ENCODE measurements at regions not wholly inside any gene's neighbourhood (a gene's known extent, or its start where the extent isn't known, plus 50 kb on each side); places are given as distances from the start of the nearest gene placed in this dataset.

DNA sequence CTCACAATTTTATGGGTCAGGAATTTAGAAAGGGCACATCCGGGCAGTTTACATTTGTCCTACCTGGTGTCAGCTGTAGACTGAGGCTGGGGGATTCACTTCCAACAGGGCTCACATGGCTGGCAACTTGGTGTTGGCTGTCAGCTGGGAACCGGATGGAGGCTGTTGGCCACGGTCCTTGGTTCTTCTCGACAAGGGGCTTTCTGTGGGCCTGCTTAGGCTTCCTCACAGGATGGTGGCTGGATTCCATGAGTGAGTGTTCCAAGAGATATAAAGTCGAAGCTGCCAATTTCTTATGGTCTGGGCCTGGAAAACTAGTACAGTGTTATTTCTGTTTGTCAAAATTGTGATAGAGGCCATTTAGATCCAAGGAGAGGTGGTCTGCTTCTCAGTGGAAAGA, 127.9 kb downstream of the PTCSC3 start:
- DNase-seq (ENCODE audit: low read depth), result no peak
- H3K4me3 ChIP-seq (ENCODE audit: low read depth, low read length), result no peak overlapping the region

DNA sequence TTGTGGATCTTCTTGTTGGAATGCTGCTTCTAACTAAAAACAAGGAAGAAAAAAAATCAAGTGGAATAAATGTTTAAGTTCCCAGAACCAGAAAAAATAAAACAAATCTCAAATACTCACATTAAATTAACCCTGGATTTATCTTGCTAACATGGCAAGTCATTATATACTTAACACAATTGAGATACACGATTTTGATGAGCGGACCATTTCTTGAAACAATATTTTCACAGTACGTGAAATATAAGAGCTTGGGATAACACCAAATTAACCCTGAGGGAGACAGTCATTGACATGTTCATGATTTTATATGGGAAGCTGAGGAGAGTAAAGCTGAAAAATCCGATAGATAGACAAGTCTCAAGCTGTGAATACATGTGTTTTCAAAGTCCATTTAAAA, 128.6 kb downstream of the PTCSC3 start:
- no peak for DNase-seq (ENCODE audit: low read depth)

DNA sequence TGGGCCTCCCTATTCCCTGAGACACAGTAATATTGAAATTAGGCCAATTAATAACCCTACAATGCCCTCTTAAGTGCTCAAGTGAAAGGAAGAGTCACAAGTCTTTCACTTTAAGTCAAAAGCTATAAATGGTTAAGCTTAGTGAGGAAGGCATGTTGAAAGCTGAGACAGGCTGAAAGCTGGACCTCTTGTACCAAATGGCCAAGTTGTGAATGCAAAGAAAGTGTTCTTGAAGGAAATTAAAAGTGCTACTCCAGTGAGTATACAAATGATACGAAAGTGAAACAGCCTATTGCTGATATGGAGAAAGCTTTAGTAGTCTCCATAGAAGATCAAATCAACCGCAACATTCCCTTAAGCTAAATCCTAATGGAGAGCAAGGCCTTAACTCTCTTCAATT, 140.8 kb downstream of the PTCSC3 start:
- H3K4me3 ChIP-seq (ENCODE audit: low read depth, low read length), result no peak overlapping the region
- DNase-seq (ENCODE audit: low read depth), result no peak

More for the DNA sequence above, 128.6 kb downstream of the PTCSC3 start:
- no peak overlapping the region for H3K4me3 ChIP-seq (ENCODE audit: low read depth, low read length)

DNA sequence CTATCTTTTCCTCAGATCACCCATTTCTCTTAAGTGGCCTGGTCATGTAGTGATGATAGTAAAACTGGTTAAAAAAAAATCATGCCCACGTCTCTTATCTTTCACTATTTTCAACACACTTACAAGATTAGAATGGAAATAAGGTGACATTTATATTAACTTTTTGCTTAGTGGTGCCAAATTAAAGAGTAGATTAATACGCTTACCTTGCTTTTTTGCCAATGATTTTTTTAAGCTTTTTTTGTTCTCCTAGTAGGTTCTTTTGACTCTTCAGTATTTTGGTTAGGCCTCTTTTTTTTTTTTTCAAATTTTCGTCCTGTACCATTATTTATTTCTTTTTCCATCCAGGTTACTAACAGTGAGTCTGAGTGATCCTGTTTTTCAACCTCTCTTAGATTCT, 147.9 kb downstream of the PTCSC3 start:
- no peak for DNase-seq (ENCODE audit: low read depth)

DNA sequence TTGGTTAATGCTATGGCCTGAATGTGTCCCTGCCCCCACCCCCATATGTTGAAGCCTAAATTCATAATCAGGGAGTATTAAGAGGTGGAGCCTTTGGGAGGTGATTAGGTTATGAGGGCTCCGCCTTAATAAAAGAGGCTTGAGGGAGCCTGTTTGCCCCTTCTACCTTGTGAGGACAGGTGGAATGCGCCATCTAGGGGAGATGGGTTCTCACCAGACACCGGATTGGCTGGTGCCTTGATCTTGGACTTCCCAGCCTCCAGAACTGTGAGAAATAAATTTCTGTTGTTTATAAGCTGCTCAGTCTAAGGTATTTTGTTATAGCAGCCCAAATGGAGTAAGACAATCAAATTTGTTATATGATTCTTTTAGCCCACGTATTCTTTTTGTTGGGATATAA, 148.3 kb downstream of the PTCSC3 start:
- no peak for DNase-seq (ENCODE audit: low read depth)
- H3K4me3 ChIP-seq (ENCODE audit: low read depth, low read length), result no peak overlapping the region

More for the DNA sequence above, 147.9 kb downstream of the PTCSC3 start:
- H3K4me3 ChIP-seq (ENCODE audit: low read depth, low read length), result no peak overlapping the region

DNA sequence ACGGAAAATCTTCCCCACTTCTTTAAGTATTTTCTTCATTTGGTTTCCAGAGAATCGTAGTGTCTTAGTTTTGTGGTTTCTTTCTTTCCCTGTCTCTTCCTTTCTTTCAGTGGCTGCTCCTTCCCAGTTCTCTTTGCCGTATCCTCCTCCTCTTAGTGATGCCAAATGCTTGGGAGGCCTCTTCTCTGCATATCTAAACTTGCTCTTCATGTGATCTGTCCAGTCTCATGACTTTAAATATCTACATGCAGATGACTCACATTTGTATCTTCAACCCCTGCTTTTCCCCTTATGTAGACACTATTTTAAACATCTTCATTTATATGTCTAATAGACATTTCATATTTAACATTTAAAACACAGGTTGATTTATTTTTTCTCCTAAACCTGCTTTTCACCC, 149.2 kb downstream of the PTCSC3 start:
- DNase-seq (ENCODE audit: low read depth), result no peak
- H3K4me3 ChIP-seq (ENCODE audit: low read depth, low read length), result no peak overlapping the region

DNA sequence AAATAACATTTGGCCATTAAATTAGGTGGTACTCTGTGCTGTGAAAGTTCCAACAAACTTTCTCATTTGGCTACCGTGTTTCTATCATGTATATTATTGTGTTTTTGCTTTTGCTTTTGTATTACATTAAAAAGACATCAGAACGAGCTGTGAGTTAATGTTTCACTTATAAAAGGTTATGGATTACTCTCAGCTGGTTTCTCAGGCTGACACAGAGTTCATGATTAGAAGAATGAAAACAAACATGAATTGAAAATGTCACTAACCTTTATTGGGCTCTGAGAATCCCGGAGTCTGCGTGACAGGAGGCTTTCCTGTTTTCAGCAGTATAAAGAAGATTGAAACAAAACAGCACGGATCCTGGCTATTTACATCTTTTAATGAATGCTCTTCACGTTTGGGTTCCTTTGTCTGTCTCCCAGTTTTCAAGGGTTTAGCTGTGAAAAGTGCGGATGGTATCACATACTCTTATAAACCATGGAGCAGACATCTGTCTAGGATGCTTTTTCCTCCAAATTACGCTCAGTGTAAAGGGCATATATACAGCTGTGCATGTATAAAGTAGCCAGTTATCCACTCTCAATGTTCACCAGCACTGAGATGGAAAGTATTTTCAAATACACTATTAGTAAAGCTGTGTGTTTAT, 153.6 kb downstream of the PTCSC3 start:
- no peak for DNase-seq (ENCODE audit: low read depth)
- no peak overlapping the region for H3K4me3 ChIP-seq (ENCODE audit: low read depth, low read length)

DNA sequence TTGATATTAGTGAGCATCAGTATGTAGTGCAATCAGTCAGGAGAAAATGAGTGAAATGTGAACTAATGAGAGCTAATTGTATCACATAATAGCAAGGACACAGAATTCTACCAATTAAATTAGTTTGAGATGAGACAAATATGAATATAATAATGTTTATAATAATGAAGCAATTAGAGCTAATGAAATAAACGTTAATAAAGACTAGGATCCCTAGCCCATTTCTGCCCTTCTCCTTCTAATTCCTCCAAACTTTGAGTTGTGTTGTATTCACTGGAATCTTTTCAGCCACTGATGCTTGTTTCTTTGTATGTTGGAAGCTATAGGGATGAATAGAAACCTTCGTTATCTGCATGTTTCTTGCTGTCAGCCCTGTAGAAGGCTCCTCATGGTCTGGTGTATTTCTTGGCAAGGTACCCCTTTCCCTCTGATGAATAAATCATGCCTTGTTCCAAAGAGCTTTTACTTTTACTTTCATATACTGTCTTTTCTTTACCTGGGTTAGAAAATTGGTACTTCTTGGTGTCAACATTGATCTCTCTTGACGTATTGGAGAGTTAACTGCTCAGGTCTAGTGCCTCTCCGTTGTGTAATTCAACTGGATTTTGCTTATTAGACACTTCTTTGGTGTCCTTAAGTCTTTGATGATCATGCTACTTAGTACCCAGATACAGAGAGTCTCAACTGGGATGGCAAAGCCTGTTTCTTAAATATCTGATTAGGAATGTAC, 154.8 kb downstream of the PTCSC3 start:
- DNase-seq (ENCODE audit: low read depth), result no peak

DNA sequence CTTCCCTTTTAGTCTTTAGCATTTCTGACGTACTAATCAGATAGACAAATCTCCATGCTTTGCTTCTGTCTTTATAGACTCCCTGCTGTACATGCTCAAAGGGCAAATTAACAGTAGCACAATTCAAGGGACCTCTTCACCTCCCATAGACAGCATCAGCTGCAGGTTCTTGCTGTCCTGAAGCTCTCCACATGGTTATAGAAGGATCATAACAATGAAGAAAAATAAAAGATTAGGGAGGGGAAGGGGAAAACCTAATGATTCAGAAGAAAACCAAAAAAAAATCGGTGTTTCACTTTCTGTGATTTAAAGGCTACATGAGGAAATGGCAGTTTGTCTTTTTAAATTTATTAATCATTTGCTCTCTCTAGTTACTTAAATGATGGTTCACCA, 155.5 kb downstream of the PTCSC3 start:
- no peak for DNase-seq (ENCODE audit: low read depth)
- H3K4me3 ChIP-seq (ENCODE audit: low read depth, low read length), result no peak overlapping the region

More for the DNA sequence above, 154.8 kb downstream of the PTCSC3 start:
- H3K4me3 ChIP-seq (ENCODE audit: low read depth, low read length), result no peak overlapping the region

DNA sequence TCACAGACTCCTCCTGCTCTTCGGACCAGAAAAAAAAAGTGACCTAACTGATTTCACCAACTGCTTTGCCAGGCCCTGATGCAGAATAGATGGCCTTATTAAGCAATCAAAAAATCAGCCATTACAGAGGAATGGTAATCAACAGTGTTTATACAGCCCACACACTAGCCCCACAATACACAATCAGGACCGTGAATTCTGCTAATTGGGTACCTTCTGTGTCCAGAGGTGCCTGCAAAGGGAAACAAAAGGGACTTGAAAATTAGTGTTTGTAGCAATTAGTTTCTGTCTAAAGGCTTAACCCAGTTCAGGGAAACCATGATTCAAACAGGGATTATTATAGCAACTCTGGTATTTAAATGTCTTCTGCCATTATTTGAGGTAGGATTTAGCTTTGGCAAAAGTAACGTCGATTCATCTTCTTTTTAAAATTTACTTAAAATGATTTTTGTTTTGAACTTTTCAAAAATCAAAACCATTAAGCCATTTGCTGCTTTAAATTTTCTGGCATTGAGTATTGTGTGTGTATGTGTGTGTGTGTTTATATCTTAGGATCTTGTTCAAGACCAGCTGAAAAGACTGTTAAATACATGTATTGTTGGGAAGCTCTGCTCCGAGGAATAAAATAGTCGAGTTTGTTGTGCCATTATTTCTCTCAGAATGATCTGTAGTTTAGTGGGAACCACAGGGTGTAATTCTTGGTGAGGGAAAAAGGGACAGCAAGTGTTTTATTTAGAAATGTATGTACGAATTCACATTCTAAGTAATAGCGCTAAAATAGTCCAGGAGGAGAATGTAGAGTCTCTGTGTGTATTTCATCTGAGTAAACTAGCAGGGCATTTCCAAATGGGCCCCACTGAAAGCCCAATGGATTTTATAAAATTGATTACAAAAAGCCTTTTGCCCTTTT, 156.1 kb downstream of the PTCSC3 start:
- DNase-seq (ENCODE audit: low read depth), result no peak
- H3K4me3 ChIP-seq (ENCODE audit: low read depth, low read length), result no peak overlapping the region

DNA sequence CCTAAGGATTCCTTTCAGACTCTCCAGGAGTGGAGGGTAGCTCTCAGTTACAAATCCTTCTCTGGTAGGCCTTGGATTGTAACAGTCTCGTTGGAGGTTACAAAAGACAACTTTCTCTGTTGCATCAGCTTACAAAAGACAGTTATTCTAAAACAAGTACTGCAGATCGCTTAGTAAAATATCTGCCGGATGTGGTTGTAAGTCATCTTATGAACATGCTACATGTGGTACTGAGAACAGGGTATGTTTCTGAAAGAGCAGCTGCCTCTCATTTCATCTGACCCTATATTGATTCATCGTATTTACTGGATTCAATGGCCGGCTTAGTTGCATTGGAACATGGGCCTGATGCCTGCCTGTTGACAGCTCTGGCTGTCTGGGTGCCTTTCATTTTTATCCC, 157.4 kb downstream of the PTCSC3 start:
- no peak for DNase-seq (ENCODE audit: low read depth)
- H3K4me3 ChIP-seq (ENCODE audit: low read depth, low read length), result no peak overlapping the region

DNA sequence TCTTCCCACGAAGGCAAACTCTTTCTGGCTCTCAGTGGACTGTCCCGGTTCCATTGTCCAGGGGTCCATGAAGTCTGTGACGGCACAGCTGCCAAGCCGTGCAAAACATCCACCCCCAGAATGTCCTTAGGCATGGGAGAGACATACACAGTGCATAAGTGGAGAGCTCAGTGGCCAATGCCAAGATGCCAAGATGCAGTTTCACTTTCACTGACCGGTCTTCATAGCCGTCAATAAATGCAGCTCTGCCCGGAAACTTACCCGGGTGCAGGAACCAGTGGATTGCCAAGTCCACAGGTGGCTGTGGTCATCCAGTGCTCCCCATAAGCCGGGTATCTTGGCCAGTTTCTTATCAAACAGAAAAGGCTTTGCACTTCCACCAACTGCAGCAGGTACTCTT, 162.3 kb downstream of the PTCSC3 start:
- no peak for DNase-seq (ENCODE audit: low read depth)
- H3K4me3 ChIP-seq (ENCODE audit: low read depth, low read length), result no peak overlapping the region

DNA sequence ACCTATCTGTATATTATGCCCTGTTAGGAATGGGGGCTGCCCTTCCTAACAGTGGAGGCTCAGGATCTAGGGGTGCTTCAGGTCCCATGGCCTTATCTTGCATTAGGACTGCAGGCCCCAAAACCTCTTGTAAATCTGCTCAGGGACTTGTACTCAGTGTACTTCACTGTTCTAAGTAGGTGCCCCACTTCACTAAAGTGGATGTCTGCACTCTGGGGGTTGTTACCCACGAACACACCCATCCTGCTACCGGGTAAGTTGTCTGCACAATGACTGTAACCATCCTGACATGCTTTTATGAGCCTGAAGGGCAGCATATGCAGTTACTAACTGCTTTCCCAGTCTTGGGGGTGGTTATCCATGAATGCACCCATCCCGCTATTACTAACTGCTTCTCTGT, 163.0 kb downstream of the PTCSC3 start:
- no peak for DNase-seq (ENCODE audit: low read depth)

DNA sequence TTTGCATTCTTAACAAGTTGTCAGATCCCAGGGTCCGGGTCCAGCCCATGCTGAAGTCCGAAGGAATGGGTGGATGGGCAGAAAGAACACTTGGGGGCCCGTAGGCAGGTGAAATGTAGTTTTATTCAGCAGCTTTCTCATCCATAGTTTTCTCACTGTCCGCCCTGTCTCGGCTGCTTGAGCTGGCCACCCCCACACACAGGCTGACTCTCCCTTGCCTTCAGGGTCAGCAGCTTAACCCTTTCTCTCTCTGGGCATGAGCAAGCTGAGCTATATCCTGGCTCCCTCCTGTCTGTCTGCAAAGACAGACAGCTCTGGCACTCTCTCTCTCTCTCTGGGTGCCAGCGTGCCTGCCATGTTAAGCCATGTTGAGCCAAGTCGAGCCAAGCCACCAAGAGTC, 163.9 kb downstream of the PTCSC3 start:
- H3K4me3 ChIP-seq (ENCODE audit: low read depth, low read length), result no peak overlapping the region
- no peak for DNase-seq (ENCODE audit: low read depth)

More for the DNA sequence above, 163.0 kb downstream of the PTCSC3 start:
- no peak overlapping the region for H3K4me3 ChIP-seq (ENCODE audit: low read depth, low read length)

DNA sequence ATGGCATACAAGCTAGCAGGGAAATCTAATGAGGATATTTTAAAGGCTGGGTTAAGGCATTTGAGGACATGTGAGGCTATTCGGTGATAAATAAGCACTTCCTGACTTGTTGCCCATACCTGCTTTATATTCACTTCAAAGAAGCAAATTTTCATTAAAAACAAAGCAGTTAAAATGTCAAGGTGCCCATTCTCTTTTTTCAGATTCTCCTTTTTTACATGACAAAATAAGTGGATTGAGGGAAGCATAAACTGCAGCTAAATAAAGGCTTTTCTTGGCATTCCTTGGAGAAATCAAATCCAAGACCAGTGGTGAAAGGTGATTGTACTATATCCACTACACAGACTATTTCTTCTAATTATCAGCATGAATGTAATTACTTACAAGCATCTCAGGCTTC, 166.9 kb downstream of the PTCSC3 start:
- no peak overlapping the region for H3K4me3 ChIP-seq (ENCODE audit: low read depth, low read length)
- DNase-seq (ENCODE audit: low read depth), result no peak

DNA sequence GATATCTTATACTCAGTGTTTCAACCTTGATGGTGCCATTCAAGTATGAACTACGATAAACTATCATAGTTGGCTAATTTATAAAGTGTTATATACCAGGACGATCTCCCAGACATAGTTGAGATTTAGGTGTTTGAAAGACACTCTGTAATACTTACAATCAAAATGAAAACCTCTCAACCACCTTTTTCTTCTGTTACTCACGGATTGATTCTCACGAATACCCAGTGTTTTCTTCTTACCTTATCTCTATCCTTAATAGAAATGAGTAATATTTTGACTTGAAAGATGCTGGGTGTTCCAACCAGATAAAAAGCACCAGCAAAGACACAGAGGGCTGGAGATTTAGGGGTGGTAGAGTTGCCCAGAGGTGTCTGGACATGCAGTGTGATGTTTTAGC, 169.9 kb downstream of the PTCSC3 start:
- DNase-seq (ENCODE audit: low read depth), result no peak
- no peak overlapping the region for H3K4me3 ChIP-seq (ENCODE audit: low read depth, low read length)

DNA sequence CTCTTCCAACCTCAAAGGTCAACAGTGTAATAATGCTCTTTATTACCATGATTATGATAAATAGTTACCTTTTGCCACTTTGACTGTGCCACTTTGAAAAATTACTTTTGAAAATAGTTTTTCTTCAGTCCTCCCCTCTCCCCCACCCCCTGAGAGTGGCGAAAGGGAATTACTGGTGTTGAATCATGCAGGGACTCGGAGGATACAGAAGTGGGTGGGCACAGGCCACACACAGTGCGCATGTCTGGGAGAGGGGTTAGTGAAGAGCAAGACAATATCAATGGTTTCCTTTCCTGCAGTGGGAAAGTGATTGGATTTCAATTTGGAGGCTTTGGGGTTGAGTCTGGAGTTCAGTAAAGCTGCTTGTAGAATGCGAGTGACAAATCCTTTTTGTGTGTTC, 170.9 kb downstream of the PTCSC3 start:
- DNase-seq (ENCODE audit: low read depth), result no peak
- no peak overlapping the region for H3K4me3 ChIP-seq (ENCODE audit: low read depth, low read length)

DNA sequence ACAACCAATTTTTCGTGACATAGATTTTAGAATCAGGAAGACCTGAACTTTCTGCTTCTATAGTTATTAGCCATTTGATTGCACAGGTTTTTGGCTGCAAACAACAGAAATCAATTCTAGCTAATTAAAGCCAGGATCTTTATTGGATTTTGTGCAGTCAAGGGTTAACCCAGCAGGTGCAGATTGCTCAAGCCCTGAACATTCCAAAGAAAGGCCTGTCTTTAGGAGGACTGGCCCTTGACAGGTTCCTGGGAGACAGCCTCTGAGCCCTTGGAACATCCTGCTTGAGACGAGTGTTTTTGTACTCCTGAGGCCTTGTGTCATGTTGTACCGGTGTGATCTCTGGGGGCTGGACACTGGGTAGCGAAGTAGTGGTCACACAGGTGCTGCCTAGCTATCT, 174.6 kb downstream of the PTCSC3 start:
- no peak for DNase-seq (ENCODE audit: low read depth)

DNA sequence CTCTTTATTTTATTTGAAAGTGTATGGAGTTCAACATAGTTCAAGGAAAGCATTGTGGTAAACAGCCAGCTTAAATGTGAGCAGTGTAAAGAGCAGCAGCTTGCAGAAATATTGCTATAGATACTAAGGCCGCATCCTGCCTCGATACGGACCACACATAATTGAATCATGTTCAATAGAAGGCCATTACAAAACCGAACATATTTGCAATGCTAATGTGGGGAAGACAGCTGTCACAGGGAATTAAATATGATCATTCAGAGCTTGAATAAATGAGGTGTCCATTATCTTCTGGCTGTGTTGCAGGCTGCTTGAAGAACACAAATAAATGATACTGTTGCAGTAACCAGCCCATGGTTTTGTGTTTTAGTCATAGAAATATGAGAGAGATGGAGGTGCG, 173.2 kb downstream of the BRMS1L start:
- no peak for DNase-seq (ENCODE audit: low read depth)
- no peak overlapping the region for H3K4me3 ChIP-seq (ENCODE audit: low read depth, low read length)

More for the DNA sequence above, 174.6 kb downstream of the PTCSC3 start:
- no peak overlapping the region for H3K4me3 ChIP-seq (ENCODE audit: low read depth, low read length)

DNA sequence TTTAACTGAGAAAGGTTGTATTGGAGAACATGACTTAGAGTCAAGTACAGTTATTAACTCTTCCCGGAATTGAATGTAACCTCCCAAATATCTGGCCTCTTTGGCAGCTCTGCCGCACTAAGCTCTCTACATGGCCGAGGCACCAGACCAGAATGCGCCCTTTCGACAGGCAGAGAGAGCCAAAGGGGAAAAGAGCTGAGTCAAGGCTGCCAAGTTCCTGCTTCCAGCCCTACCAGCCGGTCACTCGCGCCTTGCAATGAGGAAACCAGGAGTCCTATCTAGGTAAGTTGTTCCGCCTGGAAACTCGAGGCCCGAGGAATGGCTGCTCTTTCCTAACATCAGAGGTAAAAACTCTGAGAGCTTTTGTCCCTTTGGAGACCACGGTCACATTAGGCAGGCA, 172.2 kb downstream of the BRMS1L start:
- no peak overlapping the region for H3K4me3 ChIP-seq (ENCODE audit: low read depth, low read length)
- no peak for DNase-seq (ENCODE audit: low read depth)

DNA sequence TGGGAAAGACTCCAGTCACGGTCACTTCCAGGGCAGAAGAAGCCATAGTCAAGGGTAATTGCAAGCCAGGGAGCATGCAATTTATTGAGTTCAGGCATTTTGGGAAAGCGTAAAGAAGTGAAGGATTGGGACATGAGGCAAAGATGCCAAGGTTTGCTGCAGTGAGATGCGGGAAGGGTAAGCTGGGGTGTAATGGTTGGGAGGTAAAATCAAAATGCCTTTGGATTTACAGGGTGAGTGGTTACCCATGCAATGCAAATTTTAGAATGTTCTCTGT, 167.5 kb downstream of the BRMS1L start:
- no peak for DNase-seq (ENCODE audit: low read depth)
- no peak overlapping the region for H3K4me3 ChIP-seq (ENCODE audit: low read depth, low read length)
